Calu3 (cell line): ENCODE measurements at regions not wholly inside any gene's neighbourhood (a gene's known extent, or its start where the extent isn't known, plus 50 kb on each side); places are given as distances from the start of the nearest gene placed in this dataset.
A peak's percentile ranks its signal among the peaks of the same experiment; 100 is the strongest.

Experiments used
- BruUV-seq: library from RNA; stranded (reverse); fragments of 400-500 nt; replicated peaks from 2 replicates; lab custom pipeline; 2021; lab: Mats Ljungman, UMichigan
- CTCF ChIA-PET: fragments of 300-600 bp; sonication (Branson Sonifier 250); formaldehyde crosslinking; loops from one replicate; lab custom pipeline; 2022; ENCODE audit warnings: antibody characterized with exemption; lab: Charles Lee
- DNase-seq: peaks from one replicate; pipeline ENCODE4 v3.0.0; 2022
- H3K27ac Mint-ChIP-seq: one replicate; pipeline ENCODE4 v1.8.0; 2022; ENCODE audit warnings: mixed read lengths; ENCODE audit not compliant: unreplicated experiment
- H3K27me3 Mint-ChIP-seq: one replicate; pipeline ENCODE4 v1.8.0; 2022; ENCODE audit warnings: mixed read lengths; ENCODE audit not compliant: unreplicated experiment
- H3K36me3 Mint-ChIP-seq: one replicate; pipeline ENCODE4 v1.8.0; 2022; ENCODE audit warnings: mild to moderate bottlenecking, moderate library complexity, mixed read lengths; ENCODE audit not compliant: insufficient read depth, unreplicated experiment
- H3K4me1 Mint-ChIP-seq: one replicate; pipeline ENCODE4 v1.8.0; 2022; ENCODE audit warnings: mild to moderate bottlenecking, low read depth, mixed read lengths; ENCODE audit not compliant: unreplicated experiment
- H3K4me3 Mint-ChIP-seq: one replicate; pipeline ENCODE4 v1.8.0; 2022; ENCODE audit warnings: mild to moderate bottlenecking, low read depth, moderate library complexity, mixed read lengths; ENCODE audit not compliant: unreplicated experiment
- H3K9me3 Mint-ChIP-seq: one replicate; pipeline ENCODE4 v1.8.0; 2022; ENCODE audit warnings: low read depth, mixed read lengths; ENCODE audit not compliant: unreplicated experiment
- intact Hi-C: fragments of 100-400 bp; cut with micrococcal nuclease; formaldehyde crosslinking; loops from one replicate; pipeline ENCODE4 v1.10.0; 2022; ENCODE audit not compliant: unreplicated experiment
- TF ChIP-seq, protein P1 (sequence below): fragments of 200-600 bp; IDR thresholded peaks from one replicate; pipeline ENCODE4 v1.8.0; 2022; ENCODE audit warnings: antibody characterized with exemption; ENCODE audit not compliant: unreplicated experiment

- H3K9me3 Mint-ChIP-seq = no peaks in the 10 kb centered on the region
- CTCF ChIA-PET = no interaction called here
- H3K27me3 Mint-ChIP-seq = peaks cover 70% of the 10 kb centered on the region
- TF ChIP-seq, protein P1, sequence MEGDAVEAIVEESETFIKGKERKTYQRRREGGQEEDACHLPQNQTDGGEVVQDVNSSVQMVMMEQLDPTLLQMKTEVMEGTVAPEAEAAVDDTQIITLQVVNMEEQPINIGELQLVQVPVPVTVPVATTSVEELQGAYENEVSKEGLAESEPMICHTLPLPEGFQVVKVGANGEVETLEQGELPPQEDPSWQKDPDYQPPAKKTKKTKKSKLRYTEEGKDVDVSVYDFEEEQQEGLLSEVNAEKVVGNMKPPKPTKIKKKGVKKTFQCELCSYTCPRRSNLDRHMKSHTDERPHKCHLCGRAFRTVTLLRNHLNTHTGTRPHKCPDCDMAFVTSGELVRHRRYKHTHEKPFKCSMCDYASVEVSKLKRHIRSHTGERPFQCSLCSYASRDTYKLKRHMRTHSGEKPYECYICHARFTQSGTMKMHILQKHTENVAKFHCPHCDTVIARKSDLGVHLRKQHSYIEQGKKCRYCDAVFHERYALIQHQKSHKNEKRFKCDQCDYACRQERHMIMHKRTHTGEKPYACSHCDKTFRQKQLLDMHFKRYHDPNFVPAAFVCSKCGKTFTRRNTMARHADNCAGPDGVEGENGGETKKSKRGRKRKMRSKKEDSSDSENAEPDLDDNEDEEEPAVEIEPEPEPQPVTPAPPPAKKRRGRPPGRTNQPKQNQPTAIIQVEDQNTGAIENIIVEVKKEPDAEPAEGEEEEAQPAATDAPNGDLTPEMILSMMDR = no peak
- no peak overlapping the region for H3K4me3 Mint-ChIP-seq
- peaks cover 9% of the 10 kb centered on the region for H3K36me3 Mint-ChIP-seq
- BruUV-seq = no TSS peak
- H3K4me1 Mint-ChIP-seq = peaks cover 6% of the 10 kb centered on the region
- peak; percentile 32 for DNase-seq
- intact Hi-C loops = no loop called here
- no peak overlapping the region for H3K27ac Mint-ChIP-seq
These were observed 160.0 kb downstream of the TBXT start for GRCh38 chr6:166007349-166008263.

- no TSS peak for BruUV-seq
- Mint-ChIP-seq H3K27me3 (peaks cover 67% of the 10 kb centered on the region), H3K4me3 (peak overlapping the region; percentile 55), H3K36me3 (peaks cover 9% of the 10 kb centered on the region), H3K9me3 (no peaks in the 10 kb centered on the region), H3K27ac (no peak overlapping the region), H3K4me1 (peaks cover 6% of the 10 kb centered on the region)
- no peak for DNase-seq
- intact Hi-C loops = no loop called here
- TF ChIP-seq, protein P1 = no peak
- CTCF ChIA-PET = interaction anchor here (1.5 kb wide), 1 partner anchor 91 kb away, joined by 7 read pairs; no protein-coding TSS in a partner anchor
These were observed 160.8 kb downstream of the TBXT start for GRCh38 chr6:166006900-166007301.

GRCh38 chr6:166005944-166006899, 161.4 kb downstream of the TBXT start:
- CTCF ChIA-PET = interaction anchor here (0.7 to 1.5 kb wide), 3 partner anchors 51 to 345 kb away, joined by 3 to 7 read pairs (median 4); no protein-coding TSS in a partner anchor
- Mint-ChIP-seq H3K36me3 (peaks cover 9% of the 10 kb centered on the region), H3K27me3 (peaks cover 64% of the 10 kb centered on the region), H3K4me1 (peaks cover 6% of the 10 kb centered on the region), H3K27ac (no peak overlapping the region), H3K4me3 (peak overlapping the region; percentile 55), H3K9me3 (no peaks in the 10 kb centered on the region)
- BruUV-seq = no TSS peak
- intact Hi-C loops = no loop called here
- peak; percentile 72 for DNase-seq
- TF ChIP-seq, protein P1 = no peak

- H3K36me3 Mint-ChIP-seq = peaks cover 9% of the 10 kb centered on the region
- H3K4me3 Mint-ChIP-seq = peak overlapping the region; percentile 55
- no TSS peak for BruUV-seq
- H3K27me3 Mint-ChIP-seq = peaks cover 56% of the 10 kb centered on the region
- DNase-seq = peak; percentile 25
- intact Hi-C loops = no loop called here
- CTCF ChIA-PET = interaction anchor here (0.7 to 1.5 kb wide), 3 partner anchors 52 to 346 kb away, joined by 3 to 7 read pairs (median 4); no protein-coding TSS in a partner anchor
- H3K27ac Mint-ChIP-seq = no peak overlapping the region
- peaks cover 6% of the 10 kb centered on the region for H3K4me1 Mint-ChIP-seq
- H3K9me3 Mint-ChIP-seq = no peaks in the 10 kb centered on the region
- TF ChIP-seq, protein P1 = no peak
These were observed 162.2 kb downstream of the TBXT start for GRCh38 chr6:166005401-166005943.
